Fibroblast of gingiva (primary cell): ENCODE measurements at regions not wholly inside any gene's neighbourhood (a gene's known extent, or its start where the extent isn't known, plus 50 kb on each side); places are given as distances from the start of the nearest gene placed in this dataset.
"Not testable (repeated sequence)": the region's sequence is repeated elsewhere in the genome, so short reads cannot be mapped to it uniquely, and the experiment has no call there.

ENCODE experiments used
- DNase-seq: peaks from one replicate; pipeline ENCODE4 v3.0.0-alpha.2; 2011; ENCODE audit warnings: low read depth

GRCh38 chr4:54581807-54582206 lies 76.0 kb upstream of the KIT start:
- DNase-seq, result no peak

GRCh38 chr4:54585321-54586000 lies 72.3 kb upstream of the KIT start:
- no peak for DNase-seq

GRCh38 chr4:54586320-54586955 lies 71.3 kb upstream of the KIT start:
- no peak for DNase-seq

GRCh38 chr4:54587107-54587891 lies 70.5 kb upstream of the KIT start:
- DNase-seq, result no peak

GRCh38 chr4:54588404-54588803 lies 69.4 kb upstream of the KIT start:
- no peak for DNase-seq

DNA sequence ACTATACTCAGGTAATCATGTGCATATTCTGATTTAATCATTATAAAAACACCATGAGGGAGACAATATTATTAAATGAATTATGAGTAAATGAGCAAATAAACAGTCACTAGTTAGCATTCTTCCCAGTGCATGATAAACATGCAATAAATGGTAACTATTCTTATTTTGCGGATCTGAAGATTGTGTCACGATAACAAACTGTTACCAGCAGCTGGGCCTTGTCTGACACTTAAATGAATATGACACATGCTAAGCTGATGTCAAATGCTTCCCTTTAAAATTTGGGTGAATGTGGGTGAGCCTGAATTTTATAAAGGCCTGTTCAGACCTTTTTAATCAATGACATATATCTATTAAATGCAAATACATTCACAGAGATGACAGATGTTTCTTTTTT lies 68.2 kb upstream of the KIT start:
- DNase-seq, result no peak

GRCh38 chr4:54593795-54594322 lies 63.9 kb upstream of the KIT start:
- no peak for DNase-seq

GRCh38 chr4:54596201-54596600 lies 61.6 kb upstream of the KIT start:
- no peak for DNase-seq

- DNase-seq, result not testable (repeated sequence)
Observed at GRCh38 chr4:54597678-54598077, 60.1 kb upstream of the KIT start.

DNA sequence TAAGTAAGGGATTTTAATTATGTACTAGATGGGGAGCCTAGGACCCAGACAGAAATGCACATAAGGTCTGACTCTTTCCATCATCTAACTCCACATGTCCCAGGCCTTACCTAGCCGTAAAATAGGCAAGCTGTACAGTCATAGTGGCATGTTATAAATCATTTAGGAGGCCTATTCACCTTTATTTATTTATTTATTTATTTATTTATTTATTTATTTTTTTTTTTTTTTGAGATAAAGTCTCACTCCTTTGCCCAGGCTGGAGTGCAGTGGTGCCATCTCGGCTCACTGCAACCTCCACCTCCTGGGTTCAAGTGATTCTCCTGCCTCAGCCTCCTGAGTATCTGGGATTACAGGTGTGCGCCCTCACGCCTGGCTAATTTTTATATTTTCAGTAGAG lies 55.6 kb upstream of the KIT start:
- DNase-seq, result not testable (repeated sequence)

DNA sequence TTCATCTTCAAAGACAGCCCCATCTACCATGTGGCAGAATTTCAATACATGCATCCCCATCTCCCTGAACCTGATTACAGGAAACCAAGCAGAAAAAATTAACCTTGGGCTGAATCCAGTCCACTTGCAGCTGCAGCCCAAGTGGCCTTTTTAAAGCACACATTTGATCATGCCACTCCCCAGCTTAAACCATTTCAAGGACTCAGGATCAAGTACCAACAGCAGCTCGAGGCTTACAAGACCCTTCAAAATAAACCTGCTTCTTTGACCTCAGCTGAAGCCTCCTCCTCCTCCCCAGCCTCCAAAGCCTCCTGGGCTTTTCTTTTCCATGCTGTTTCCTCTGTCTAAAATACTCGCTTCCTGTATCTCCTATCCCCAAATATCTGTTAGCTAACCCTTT lies 50.7 kb upstream of the KIT start:
- no peak for DNase-seq

GRCh38 chr4:54607521-54607920 lies 50.2 kb upstream of the KIT start:
- no peak for DNase-seq
